Neural cell (in vitro differentiated cells): ENCODE measurements at regions not wholly inside any gene's neighbourhood (a gene's known extent, or its start where the extent isn't known, plus 50 kb on each side); places are given as distances from the start of the nearest gene placed in this dataset.

ENCODE experiments used
- H2AFZ ChIP-seq: fragments of 200-600, 300-800 bp; sonication (generic), shearing (Covaris generic); 2 replicates; pipeline ENCODE4 v1.6.0; 2014; ENCODE audit warnings: low read depth, mild to moderate bottlenecking, antibody characterized with exemption, low read length, moderate library complexity
- H3F3A ChIP-seq: fragments of 200-600 bp; shearing (Covaris generic); 2 replicates; pipeline ENCODE4 v1.6.1; 2016; ENCODE audit warnings: mild to moderate bottlenecking, moderate library complexity, mixed read lengths, antibody characterized with exemption, low read length; ENCODE audit not compliant: insufficient read depth, poor library complexity, severe bottlenecking
- H3K27ac ChIP-seq: fragments of 200-600, 300-800 bp; sonication (generic), shearing (Covaris generic); 2 replicates; pipeline ENCODE4 v1.5.1; 2014; ENCODE audit warnings: mild to moderate bottlenecking, low read length, moderate library complexity
- H3K27me3 ChIP-seq: fragments of 300-800, 200-600 bp; sonication (generic), shearing (Covaris generic); 2 replicates; pipeline ENCODE4 v1.6.0; 2014; ENCODE audit warnings: mild to moderate bottlenecking, low read depth, low read length, moderate library complexity; ENCODE audit not compliant: insufficient read depth
- H3K36me3 ChIP-seq: fragments of 300-800, 200-600 bp; sonication (generic), shearing (Covaris generic); 2 replicates; pipeline ENCODE4 v1.5.1; 2014; ENCODE audit warnings: mild to moderate bottlenecking, antibody characterized with exemption, low read length, moderate library complexity; ENCODE audit not compliant: insufficient read depth
- H3K4me2 ChIP-seq: fragments of 300-800, 200-600 bp; sonication (generic), shearing (Covaris generic); 2 replicates; pipeline ENCODE4 v1.6.0; 2014; ENCODE audit warnings: mild to moderate bottlenecking, low read length
- H3K4me3 ChIP-seq: fragments of 300-800, 200-600 bp; sonication (generic), shearing (Covaris generic); 2 replicates; pipeline ENCODE4 v1.5.1; 2014; ENCODE audit warnings: mild to moderate bottlenecking, low read length, moderate library complexity
- H3K79me2 ChIP-seq: fragments of 200-600 bp; shearing (Covaris generic); replicated peaks from 2 replicates; pipeline ENCODE4 v1.6.0; 2014; ENCODE audit warnings: mild to moderate bottlenecking, low read length, moderate library complexity; ENCODE audit not compliant: insufficient read depth
- H3K9ac ChIP-seq: fragments of 300-800, 200-600 bp; sonication (generic), shearing (Covaris generic); 2 replicates; pipeline ENCODE4 v1.6.1; 2016; ENCODE audit warnings: mild to moderate bottlenecking, low read length, mixed read lengths
- H3K9me2 ChIP-seq: fragments of 200-600 bp; shearing (Covaris generic); 2 replicates; pipeline ENCODE4 v1.6.1; 2016; ENCODE audit warnings: mild to moderate bottlenecking, low read length, mixed read lengths; ENCODE audit not compliant: insufficient read depth
- H3K9me3 ChIP-seq: fragments of 200-600, 300-800 bp; sonication (generic), shearing (Covaris generic); 2 replicates; pipeline ENCODE4 v1.6.1; 2016; ENCODE audit warnings: mild to moderate bottlenecking, mixed run types, low read length, moderate library complexity, mixed read lengths
- H4K20me1 ChIP-seq: fragments of 200-600 bp; shearing (Covaris generic); 2 replicates; pipeline ENCODE4 v1.6.1; 2016; ENCODE audit warnings: mild to moderate bottlenecking, mixed run types; ENCODE audit not compliant: insufficient read depth
- EP300 ChIP-seq: fragments of 450-650 bp; conservative IDR thresholded peaks from 2 replicates; pipeline ENCODE4 v1.6.1; 2014; ENCODE audit warnings: antibody characterized with exemption, mild to moderate bottlenecking, moderate library complexity; ENCODE audit not compliant: poor library complexity, severe bottlenecking
- EZH2 ChIP-seq: fragments of 200-600, 300-800 bp; shearing (Covaris generic), sonication (generic); IDR thresholded peaks from 2 replicates; pipeline ENCODE4 v1.6.1; 2014; ENCODE audit warnings: antibody characterized with exemption, low read length, borderline replicate concordance, mild to moderate bottlenecking; ENCODE audit not compliant: insufficient read depth, poor library complexity, severe bottlenecking
- POLR2AphosphoS5 ChIP-seq: IDR thresholded peaks from 2 replicates; pipeline ENCODE4 v1.6.1; 2012
- RAD21 ChIP-seq: fragments of 450-650 bp; conservative IDR thresholded peaks from 2 replicates; pipeline ENCODE4 v1.6.1; 2014; ENCODE audit warnings: antibody characterized with exemption, mild to moderate bottlenecking, moderate library complexity
- REST ChIP-seq: IDR thresholded peaks from 2 replicates; pipeline ENCODE4 v1.6.1; 2012; ENCODE audit warnings: borderline replicate concordance
- SMC3 ChIP-seq: fragments of 450-650 bp; conservative IDR thresholded peaks from 2 replicates; pipeline ENCODE4 v1.6.1; 2014; ENCODE audit warnings: antibody characterized with exemption, mild to moderate bottlenecking, moderate library complexity; ENCODE audit not compliant: poor library complexity
- TAF1 ChIP-seq: IDR thresholded peaks from 2 replicates; pipeline ENCODE4 v1.6.1; 2012; ENCODE audit warnings: low read depth

DNA sequence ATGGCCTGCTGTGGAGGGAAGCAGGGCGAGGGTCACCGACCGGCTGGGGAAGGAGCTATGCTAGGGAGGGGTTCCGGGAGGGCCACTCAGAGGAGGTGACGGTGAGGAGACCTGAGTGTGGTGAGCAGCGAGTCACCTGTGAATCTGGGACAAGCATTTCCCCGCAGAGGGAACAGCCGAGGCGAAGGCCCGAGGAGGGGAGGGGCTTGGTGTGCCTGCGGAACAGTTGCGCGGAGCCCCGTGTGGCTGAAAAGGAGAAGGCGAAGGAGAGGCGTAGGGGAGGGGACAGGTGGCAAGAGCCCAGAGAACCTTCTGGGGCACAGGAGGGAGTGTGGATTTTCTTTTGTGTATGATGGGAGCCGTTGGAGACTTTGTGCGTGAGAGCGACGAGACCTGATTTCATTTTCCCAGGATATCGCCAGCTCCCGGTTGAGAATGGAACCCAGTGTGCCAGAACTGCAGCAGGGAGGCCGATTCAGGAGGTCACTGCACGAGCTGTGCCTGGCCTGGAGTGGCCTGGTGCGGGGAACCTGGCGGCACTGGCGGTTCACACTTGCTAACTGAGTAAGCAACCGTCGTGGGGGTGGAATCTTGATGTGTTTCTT is 117.7 kb upstream of the ZNF507 start:
- H3K4me2 ChIP-seq = no peak overlapping the region
- no peaks in the 10 kb centered on the region for H3F3A ChIP-seq
- H3K27ac ChIP-seq = no peak overlapping the region
- H4K20me1 ChIP-seq = no peaks in the 10 kb centered on the region
- H3K27me3 ChIP-seq = peaks cover 4% of the 10 kb centered on the region
- TF ChIP-seq EZH2 (no peak), RAD21 (no peak), SMC3 (no peak), EP300 (no peak), REST (no peak)
- H3K9ac ChIP-seq = no peak overlapping the region
- no peaks in the 10 kb centered on the region for H3K79me2 ChIP-seq
- H3K9me2 ChIP-seq = no peaks in the 10 kb centered on the region
- H2AFZ ChIP-seq = no peak overlapping the region
- no peak overlapping the region for H3K4me3 ChIP-seq
- H3K9me3 ChIP-seq = no peaks in the 10 kb centered on the region
- H3K36me3 ChIP-seq = no peaks in the 10 kb centered on the region

GRCh38 chr19:32230441-32230840 is 115.0 kb upstream of the ZNF507 start:
- TF ChIP-seq REST = no peak
- TF ChIP-seq RAD21 = no peak
- TF ChIP-seq TAF1 = no peak
- no peak for TF ChIP-seq POLR2AphosphoS5
- no peak overlapping the region for H3K27ac ChIP-seq
- H3K27me3 ChIP-seq = no peaks in the 10 kb centered on the region
- no peak overlapping the region for H3K4me3 ChIP-seq
- H3K9ac ChIP-seq = no peak overlapping the region
- no peaks in the 10 kb centered on the region for H3K36me3 ChIP-seq
- no peaks in the 10 kb centered on the region for H3F3A ChIP-seq
- no peaks in the 10 kb centered on the region for H3K79me2 ChIP-seq
- no peaks in the 10 kb centered on the region for H4K20me1 ChIP-seq
- no peak overlapping the region for H3K4me2 ChIP-seq
- no peaks in the 10 kb centered on the region for H3K9me2 ChIP-seq
- H3K9me3 ChIP-seq = no peaks in the 10 kb centered on the region
- no peak overlapping the region for H2AFZ ChIP-seq
